Osteoblast (primary cell): ENCODE measurements at regions not wholly inside any gene's neighbourhood (a gene's known extent, or its start where the extent isn't known, plus 50 kb on each side); places are given as distances from the start of the nearest gene placed in this dataset.

ENCODE experiments used
- DNase-seq: peaks from one replicate; pipeline ENCODE4 v3.0.0; 2011; ENCODE audit warnings: low spot score, mixed read lengths; ENCODE audit not compliant: insufficient read length; ENCODE audit errors: missing footprints
- H2AFZ ChIP-seq: 2 replicates; pipeline ENCODE4 v1.6.0; 2011; ENCODE audit warnings: mild to moderate bottlenecking, low read length
- H3K27ac ChIP-seq: 2 replicates; pipeline ENCODE4 v1.5.1; 2011; ENCODE audit warnings: mild to moderate bottlenecking, low read depth, low read length, moderate library complexity
- H3K27me3 ChIP-seq: 2 replicates; pipeline ENCODE4 v1.6.0; 2012; ENCODE audit warnings: mild to moderate bottlenecking, control low read depth, inconsistent platforms, low read length, moderate library complexity; ENCODE audit not compliant: insufficient read depth
- H3K36me3 ChIP-seq: 2 replicates; pipeline ENCODE4 v1.5.1; 2011; ENCODE audit warnings: mild to moderate bottlenecking, low read length, control low read depth, moderate library complexity; ENCODE audit not compliant: insufficient read depth
- H3K4me1 ChIP-seq: 2 replicates; pipeline ENCODE4 v1.5.1; 2011; ENCODE audit warnings: mild to moderate bottlenecking, low read length, control low read depth, moderate library complexity; ENCODE audit not compliant: insufficient read depth
- H3K4me2 ChIP-seq: 2 replicates; pipeline ENCODE4 v1.6.0; 2011; ENCODE audit warnings: mild to moderate bottlenecking, low read length; ENCODE audit not compliant: insufficient read depth
- H3K4me3 ChIP-seq: fragments of 200-600 bp; sonication (generic); 3 replicates; pipeline ENCODE4 v1.5.1; 2012; ENCODE audit warnings: mild to moderate bottlenecking, low read length, inconsistent platforms; ENCODE audit not compliant: insufficient read depth
- H3K79me2 ChIP-seq: 2 replicates; pipeline ENCODE4 v1.6.0; 2012; ENCODE audit warnings: mild to moderate bottlenecking, low read length, control low read depth, inconsistent platforms; ENCODE audit not compliant: insufficient read depth
- H3K9me3 ChIP-seq: 2 replicates; pipeline ENCODE4 v1.5.1; 2011; ENCODE audit warnings: low read depth, low read length, control low read depth
- H4K20me1 ChIP-seq: 2 replicates; pipeline ENCODE4 v1.6.0; 2012; ENCODE audit warnings: mild to moderate bottlenecking, low read length, control low read depth; ENCODE audit not compliant: insufficient read depth
- CTCF ChIP-seq: IDR thresholded peaks from 2 replicates; pipeline ENCODE4 v1.5.1; 2011; ENCODE audit warnings: mild to moderate bottlenecking, low read depth, low read length, moderate library complexity; ENCODE audit errors: extremely low read depth

GRCh38 chr7:106400923-106401322, 116.1 kb upstream of the NAMPT start:
- H3K27me3 ChIP-seq = peaks cover 43% of the 10 kb centered on the region
- TF ChIP-seq CTCF = no peak
- no peaks in the 10 kb centered on the region for H3K4me1 ChIP-seq
- H3K27ac ChIP-seq = no peak overlapping the region
- no peaks in the 10 kb centered on the region for H3K79me2 ChIP-seq
- H3K36me3 ChIP-seq = no peaks in the 10 kb centered on the region
- no peak overlapping the region for H3K4me3 ChIP-seq
- H3K4me2 ChIP-seq = no peak overlapping the region
- no peak for DNase-seq
- no peak overlapping the region for H2AFZ ChIP-seq
- no peaks in the 10 kb centered on the region for H4K20me1 ChIP-seq
- no peaks in the 10 kb centered on the region for H3K9me3 ChIP-seq

GRCh38 chr7:106398786-106399185, 114.0 kb upstream of the NAMPT start:
- no peak for DNase-seq
- TF ChIP-seq CTCF = no peak

GRCh38 chr7:106397994-106398393, 113.2 kb upstream of the NAMPT start:
- Histone ChIP-seq H3K36me3 (no peaks in the 10 kb centered on the region), H3K4me3 (no peak overlapping the region), H3K9me3 (no peaks in the 10 kb centered on the region), H4K20me1 (no peaks in the 10 kb centered on the region), H3K4me2 (no peak overlapping the region), H3K79me2 (no peaks in the 10 kb centered on the region), H2AFZ (no peak overlapping the region), H3K27ac (no peak overlapping the region), H3K4me1 (no peaks in the 10 kb centered on the region), H3K27me3 (peaks cover 56% of the 10 kb centered on the region)
- no peak for TF ChIP-seq CTCF
- no peak for DNase-seq

More at GRCh38 chr7:106398786-106399185, 114.0 kb upstream of the NAMPT start:
- H3K27ac ChIP-seq = no peak overlapping the region
- H3K4me3 ChIP-seq = no peak overlapping the region
- no peaks in the 10 kb centered on the region for H3K79me2 ChIP-seq
- H3K4me1 ChIP-seq = no peaks in the 10 kb centered on the region
- H3K27me3 ChIP-seq = peaks cover 56% of the 10 kb centered on the region
- no peak overlapping the region for H3K4me2 ChIP-seq
- H2AFZ ChIP-seq = no peak overlapping the region
- no peaks in the 10 kb centered on the region for H4K20me1 ChIP-seq
- H3K9me3 ChIP-seq = no peaks in the 10 kb centered on the region
- H3K36me3 ChIP-seq = no peaks in the 10 kb centered on the region

GRCh38 chr7:106394526-106394925, 109.7 kb upstream of the NAMPT start:
- no peaks in the 10 kb centered on the region for H3K4me1 ChIP-seq
- H3K4me2 ChIP-seq = no peak overlapping the region
- no peaks in the 10 kb centered on the region for H3K36me3 ChIP-seq
- TF ChIP-seq CTCF = no peak
- no peak overlapping the region for H3K4me3 ChIP-seq
- H2AFZ ChIP-seq = no peak overlapping the region
- peaks cover 35% of the 10 kb centered on the region for H3K27me3 ChIP-seq
- no peak for DNase-seq
- H3K9me3 ChIP-seq = no peaks in the 10 kb centered on the region
- H4K20me1 ChIP-seq = no peaks in the 10 kb centered on the region
- H3K79me2 ChIP-seq = no peaks in the 10 kb centered on the region
- no peak overlapping the region for H3K27ac ChIP-seq
